Smooth muscle cell (in vitro differentiated cells): ENCODE measurements at regions not wholly inside any gene's neighbourhood (a gene's known extent, or its start where the extent isn't known, plus 50 kb on each side); places are given as distances from the start of the nearest gene placed in this dataset.
"Not testable (repeated sequence)": the region's sequence is repeated elsewhere in the genome, so short reads cannot be mapped to it uniquely, and the experiment has no call there.

Experiments
- DNase-seq: peaks from one replicate; lab custom pipeline; 2025; ENCODE audit not compliant: unreplicated experiment; lab: John Stamatoyannopoulos, UW
- H2AFZ ChIP-seq: fragments of 200-600 bp; sonication (generic); 2 replicates; pipeline ENCODE4 v1.6.0; 2016; ENCODE audit warnings: antibody characterized with exemption, low read depth, mild to moderate bottlenecking
- H3F3A ChIP-seq: fragments of 200-600 bp; sonication (generic); 2 replicates; pipeline ENCODE4 v1.6.0; 2017; ENCODE audit warnings: antibody characterized with exemption, low read depth
- H3K27ac ChIP-seq: fragments of 200-600 bp; sonication (generic); 2 replicates; pipeline ENCODE4 v1.5.1; 2016; ENCODE audit warnings: low read depth, mild to moderate bottlenecking
- H3K27me3 ChIP-seq: fragments of 200-600 bp; sonication (generic); 2 replicates; pipeline ENCODE4 v1.6.1; 2016; ENCODE audit warnings: low read depth, mild to moderate bottlenecking
- H3K36me3 ChIP-seq: fragments of 200-600 bp; sonication (generic); 2 replicates; pipeline ENCODE4 v1.5.1; 2016; ENCODE audit warnings: low read depth
- H3K4me1 ChIP-seq: fragments of 200-600 bp; sonication (generic); 2 replicates; pipeline ENCODE4 v1.5.1; 2016; ENCODE audit warnings: low read depth
- H3K4me2 ChIP-seq: fragments of 200-600 bp; sonication (generic); 2 replicates; pipeline ENCODE4 v1.6.0; 2016; ENCODE audit warnings: mild to moderate bottlenecking
- H3K4me3 ChIP-seq: fragments of 200-600 bp; sonication (generic); 2 replicates; pipeline ENCODE4 v1.5.1; 2016; ENCODE audit warnings: mild to moderate bottlenecking
- H3K79me2 ChIP-seq: fragments of 200-600 bp; sonication (generic); 2 replicates; pipeline ENCODE4 v1.6.0; 2016; ENCODE audit warnings: low read depth, mild to moderate bottlenecking
- H3K9ac ChIP-seq: fragments of 200-600 bp; sonication (generic); 2 replicates; pipeline ENCODE4 v1.6.0; 2016; ENCODE audit warnings: low read depth
- H3K9me3 ChIP-seq: fragments of 200-600 bp; sonication (generic); replicated peaks from 2 replicates; pipeline ENCODE4 v1.5.1; 2016; ENCODE audit warnings: low read depth
- H4K20me1 ChIP-seq: fragments of 200-600 bp; sonication (generic); 2 replicates; pipeline ENCODE4 v1.6.0; 2016; ENCODE audit warnings: low read depth
- CTCF ChIP-seq: fragments of 200-600 bp; sonication (generic); IDR thresholded peaks from 2 replicates; pipeline ENCODE4 v1.5.1; 2017; ENCODE audit warnings: borderline replicate concordance, mild to moderate bottlenecking, antibody characterized with exemption; ENCODE audit not compliant: insufficient read depth, poor library complexity, severe bottlenecking
- WGBS: methylation state at CpG from one replicate; pipeline ENCODE4 v1.1.7; 2016; ENCODE audit warnings: low lambda C conversion rate; 5-methylcytosine and 5-hydroxymethylcytosine counted together

GRCh38 chr1:60916906-60917305 is 165.5 kb upstream of the NFIA start:
- Histone ChIP-seq H3K4me2 (no peak overlapping the region), H3F3A (no peaks in the 10 kb centered on the region), H3K4me3 (no peak overlapping the region), H3K9me3 (no peaks in the 10 kb centered on the region), H3K4me1 (peaks cover 15% of the 10 kb centered on the region), H2AFZ (no peak overlapping the region), H3K36me3 (no peaks in the 10 kb centered on the region), H3K79me2 (no peaks in the 10 kb centered on the region), H3K27me3 (no peaks in the 10 kb centered on the region), H3K27ac (no peak overlapping the region), H4K20me1 (no peaks in the 10 kb centered on the region), H3K9ac (no peak overlapping the region)
- DNase-seq, result no peak
- WGBS, result 96% methylated on average over 9 of the region's 9 CpGs
- TF ChIP-seq CTCF, result no peak

GRCh38 chr1:60916199-60916598 is 166.2 kb upstream of the NFIA start:
- no peaks in the 10 kb centered on the region for H3F3A ChIP-seq
- no peak overlapping the region for H3K4me2 ChIP-seq
- no peak overlapping the region for H3K9ac ChIP-seq
- no peak overlapping the region for H3K27ac ChIP-seq
- no peaks in the 10 kb centered on the region for H3K27me3 ChIP-seq
- no peak overlapping the region for H3K4me3 ChIP-seq
- no peaks in the 10 kb centered on the region for H3K79me2 ChIP-seq
- H3K9me3 ChIP-seq, result no peaks in the 10 kb centered on the region
- H4K20me1 ChIP-seq, result no peaks in the 10 kb centered on the region
- H2AFZ ChIP-seq, result no peak overlapping the region
- TF ChIP-seq CTCF, result no peak
- no peaks in the 10 kb centered on the region for H3K36me3 ChIP-seq
- peaks cover 19% of the 10 kb centered on the region for H3K4me1 ChIP-seq
- no peak for DNase-seq

- Histone ChIP-seq H3K27me3 (no peaks in the 10 kb centered on the region), H3K9me3 (no peaks in the 10 kb centered on the region), H3K4me3 (no peak overlapping the region), H3K79me2 (no peaks in the 10 kb centered on the region), H4K20me1 (no peaks in the 10 kb centered on the region), H3K36me3 (no peaks in the 10 kb centered on the region), H3K27ac (no peak overlapping the region), H3F3A (no peaks in the 10 kb centered on the region), H2AFZ (no peak overlapping the region), H3K4me2 (no peak overlapping the region), H3K9ac (no peak overlapping the region), H3K4me1 (peaks cover 12% of the 10 kb centered on the region)
- WGBS, result 88% methylated on average over 6 of the region's 6 CpGs
- DNase-seq, result no peak
- TF ChIP-seq CTCF, result no peak
Measured at GRCh38 chr1:60915441-60915840, 166.9 kb upstream of the NFIA start.

GRCh38 chr1:60914982-60915381 is 167.4 kb upstream of the NFIA start:
- WGBS, result 92% methylated on average over 3 of the region's 3 CpGs
- no peaks in the 10 kb centered on the region for H4K20me1 ChIP-seq
- DNase-seq, result no peak

GRCh38 chr1:60913708-60914107 is 168.7 kb upstream of the NFIA start:
- not testable (repeated sequence) for H3K9ac ChIP-seq, H3K4me2 ChIP-seq, H4K20me1 ChIP-seq, DNase-seq, H3K4me3 ChIP-seq, H3K27me3 ChIP-seq, H3K79me2 ChIP-seq, H3F3A ChIP-seq, H2AFZ ChIP-seq, H3K36me3 ChIP-seq, H3K27ac ChIP-seq, H3K9me3 ChIP-seq
- H3K4me1 ChIP-seq, result peaks cover 11% of the 10 kb centered on the region
- 44% methylated on average over 2 of the region's 2 CpGs for WGBS

More at GRCh38 chr1:60914982-60915381, 167.4 kb upstream of the NFIA start:
- no peak for TF ChIP-seq CTCF
- Histone ChIP-seq H3K27ac (no peak overlapping the region), H3K4me3 (no peak overlapping the region), H3K4me2 (no peak overlapping the region), H3F3A (no peaks in the 10 kb centered on the region), H3K9ac (no peak overlapping the region), H3K27me3 (no peaks in the 10 kb centered on the region), H2AFZ (no peak overlapping the region), H3K79me2 (no peaks in the 10 kb centered on the region), H3K36me3 (no peaks in the 10 kb centered on the region), H3K4me1 (peaks cover 11% of the 10 kb centered on the region), H3K9me3 (no peaks in the 10 kb centered on the region)
